ENCODE measurements at regions not wholly inside any gene's neighbourhood (a gene's known extent, or its start where the extent isn't known, plus 50 kb on each side); places are given as distances from the start of the nearest gene placed in this dataset.
A peak's percentile ranks its signal among the peaks of the same experiment; 100 is the strongest.
"Not testable (repeated sequence)": the region's sequence is repeated elsewhere in the genome, so short reads cannot be mapped to it uniquely, and the experiment has no call there.

DNA sequence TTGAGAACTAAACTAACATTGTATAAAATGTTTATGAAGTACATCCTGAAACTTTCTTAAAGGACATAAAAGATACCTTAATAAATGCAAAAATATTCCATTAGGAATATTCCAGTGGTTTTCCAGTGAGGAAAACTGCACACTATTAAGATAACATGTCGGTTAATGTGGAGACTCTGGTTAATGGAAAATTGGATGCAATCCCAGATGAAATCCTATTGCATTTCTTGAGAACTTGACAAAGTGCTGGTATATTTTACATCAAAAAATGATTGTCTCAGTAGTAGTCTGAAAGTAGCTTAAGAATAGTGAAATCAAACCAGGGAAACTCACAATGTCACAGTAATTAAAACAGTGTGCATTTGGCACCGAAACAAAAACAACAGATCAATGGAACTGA lies 202.5 kb upstream of the MON1B start:
- no peak for DNase-seq

DNA sequence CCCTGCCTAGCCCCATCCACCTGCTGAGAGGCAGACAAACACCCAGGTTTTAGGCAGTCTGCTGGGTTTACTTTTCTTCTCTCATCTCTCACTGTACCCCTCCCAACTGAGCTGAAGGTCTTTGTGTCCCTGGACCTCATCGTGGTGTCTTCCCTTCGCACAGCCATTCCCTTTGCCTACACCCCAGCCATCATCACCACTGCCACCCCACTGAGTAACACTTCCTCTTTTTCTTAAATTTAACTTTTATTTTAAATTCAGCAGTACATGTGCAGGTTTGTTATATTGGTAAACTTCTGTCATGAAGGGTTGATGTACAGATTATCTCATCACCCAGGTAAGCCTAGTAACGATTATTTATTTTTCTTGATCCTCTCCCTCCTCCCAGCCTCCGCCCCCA lies 188.3 kb upstream of the MON1B start:
- no peak for DNase-seq

DNA sequence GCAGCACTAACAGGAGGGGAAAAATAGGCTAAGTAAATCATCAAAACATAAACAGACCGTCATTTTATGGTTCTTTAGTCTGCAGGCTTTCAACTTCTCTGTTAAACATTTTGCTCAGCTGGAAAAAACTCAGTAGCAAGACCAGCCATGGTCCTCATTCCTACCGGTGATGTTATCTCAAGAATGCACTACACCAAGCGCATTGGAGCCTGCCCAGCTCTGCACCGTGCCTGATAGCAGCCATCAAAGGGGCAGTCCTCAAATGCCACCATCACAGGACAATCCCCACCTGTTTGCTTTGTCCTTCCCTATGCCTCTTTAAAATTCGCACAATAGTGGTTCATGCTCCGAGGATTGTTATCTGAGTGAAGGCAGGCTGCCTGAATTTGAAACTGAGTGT lies 181.5 kb upstream of the MON1B start:
- DNase-seq, result peak in 1 of 3 experiments; percentile 35

DNA sequence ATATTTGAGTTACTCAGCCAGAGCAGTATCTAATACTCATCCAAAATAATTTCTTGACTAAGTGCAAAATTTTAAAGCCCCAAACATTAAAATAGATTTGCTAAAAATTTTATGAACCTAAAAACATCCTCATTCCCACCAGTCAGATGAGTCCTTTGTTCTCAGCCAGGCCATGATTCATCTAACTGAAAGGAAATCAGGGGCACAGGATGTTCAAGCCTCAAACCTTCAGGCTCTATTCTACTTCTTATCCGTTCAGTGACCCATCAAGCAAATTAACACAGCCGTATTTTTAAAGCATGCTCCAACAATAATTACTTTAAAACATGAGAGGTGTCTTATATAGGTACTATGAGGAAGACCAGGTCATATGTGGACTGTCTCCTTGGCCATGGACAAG lies 176.5 kb upstream of the MON1B start:
- no peak for DNase-seq

DNA sequence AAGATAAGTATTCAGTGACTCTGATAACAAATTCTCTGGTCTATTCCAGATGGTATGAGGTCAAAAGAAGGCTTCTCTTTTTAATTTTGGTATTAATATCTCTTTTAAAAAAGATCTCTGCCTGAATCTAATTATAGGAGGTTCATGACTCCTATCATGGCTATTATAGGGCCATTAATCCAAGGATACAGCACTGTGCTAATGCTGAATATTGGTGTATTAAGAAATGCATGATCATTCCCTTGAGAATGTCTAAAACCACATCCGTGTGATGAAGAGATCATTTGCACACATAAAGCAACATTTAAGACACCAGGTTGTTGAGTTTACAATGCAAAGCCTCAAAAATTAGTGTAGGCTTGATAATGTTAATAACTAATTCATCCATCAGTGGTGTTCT lies 160.4 kb upstream of the MON1B start:
- no peak for DNase-seq

DNA sequence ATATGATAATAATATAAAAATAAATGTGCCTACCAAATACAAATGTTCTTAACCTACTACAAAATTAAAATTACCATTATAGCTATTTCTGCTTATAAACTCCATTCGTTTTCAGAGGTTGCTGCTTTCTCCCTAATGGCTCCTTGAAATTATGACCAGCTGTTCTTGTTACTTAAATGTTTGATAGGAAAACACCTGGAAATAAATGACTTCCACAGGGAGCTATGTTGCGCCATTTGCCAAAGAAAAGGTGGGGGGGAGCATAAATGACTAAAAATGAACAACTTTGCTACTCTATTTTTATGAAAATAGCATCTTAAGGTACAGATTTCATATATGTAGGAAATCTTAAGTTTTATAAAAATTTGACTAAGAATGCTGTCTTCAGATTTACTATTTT lies 157.5 kb upstream of the MON1B start:
- no peak for DNase-seq

DNA sequence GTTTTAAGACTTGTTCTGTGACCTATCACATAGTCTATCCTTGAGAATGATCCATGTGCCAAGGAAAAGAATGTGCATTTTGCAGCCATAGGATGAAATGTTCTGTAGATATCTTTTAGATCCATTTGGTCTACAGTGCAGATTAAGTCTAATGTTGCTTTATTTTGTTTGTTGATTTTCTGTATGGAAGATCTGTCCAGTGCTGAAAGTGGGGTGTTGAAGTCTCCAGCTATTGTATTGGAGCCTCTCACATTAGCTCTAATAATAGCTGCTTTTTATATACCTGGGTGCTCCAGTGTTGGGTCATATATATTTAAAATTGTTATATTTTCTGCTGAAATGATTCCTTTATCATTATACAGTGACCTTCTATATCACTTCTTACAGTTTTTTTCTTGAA lies 155.6 kb upstream of the MON1B start:
- no peak for DNase-seq

DNA sequence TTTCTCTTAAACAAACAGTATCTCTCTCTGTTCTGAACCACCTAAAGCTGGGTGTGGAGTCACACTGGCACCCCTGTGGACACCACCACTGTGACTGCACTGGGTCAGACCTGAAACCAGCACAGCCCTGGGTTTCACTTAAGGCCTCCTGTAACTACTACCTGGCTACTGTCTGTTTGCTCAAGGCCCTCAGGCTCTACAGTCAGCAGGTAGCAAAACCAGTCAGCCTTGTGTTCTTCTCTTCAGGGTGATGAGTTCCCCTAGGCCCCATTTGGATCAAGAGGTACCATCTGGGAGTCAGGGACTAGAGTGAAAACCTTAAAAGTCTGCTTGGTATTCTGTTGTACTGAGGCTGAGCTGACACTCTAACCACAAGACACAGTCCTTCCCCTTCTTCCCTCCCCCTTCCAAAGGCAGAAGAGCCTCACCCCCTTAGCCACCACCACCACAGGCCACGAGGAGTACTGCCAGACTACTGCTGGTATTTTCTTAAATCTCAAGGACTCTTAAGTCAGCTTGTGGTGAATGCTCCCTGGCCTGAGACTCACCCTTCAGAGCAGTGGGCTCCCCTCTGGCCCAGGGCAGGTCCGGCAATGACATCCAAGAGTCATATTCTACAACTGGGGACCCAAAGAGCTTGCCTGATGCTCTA lies 153.2 kb upstream of the MON1B start:
- no peak for DNase-seq

DNA sequence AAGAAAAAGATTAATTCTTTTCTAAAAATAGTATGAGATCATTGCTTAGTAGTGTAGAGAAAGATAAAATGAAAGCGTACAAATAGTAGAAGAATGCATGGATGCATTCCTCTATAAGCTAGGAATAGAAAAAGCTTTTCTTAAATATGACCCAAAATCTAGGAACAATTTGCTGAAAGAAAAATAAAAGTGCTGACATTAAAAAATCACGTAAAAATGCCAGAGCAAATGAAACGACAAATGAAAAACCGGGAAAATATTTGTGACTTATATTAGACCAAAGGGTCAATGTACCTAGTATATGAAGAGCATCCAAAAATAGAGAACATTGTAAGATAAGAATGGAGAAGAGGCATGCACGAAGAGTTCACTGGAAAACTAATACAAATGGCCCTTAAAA lies 149.5 kb upstream of the MON1B start:
- no peak for DNase-seq

DNA sequence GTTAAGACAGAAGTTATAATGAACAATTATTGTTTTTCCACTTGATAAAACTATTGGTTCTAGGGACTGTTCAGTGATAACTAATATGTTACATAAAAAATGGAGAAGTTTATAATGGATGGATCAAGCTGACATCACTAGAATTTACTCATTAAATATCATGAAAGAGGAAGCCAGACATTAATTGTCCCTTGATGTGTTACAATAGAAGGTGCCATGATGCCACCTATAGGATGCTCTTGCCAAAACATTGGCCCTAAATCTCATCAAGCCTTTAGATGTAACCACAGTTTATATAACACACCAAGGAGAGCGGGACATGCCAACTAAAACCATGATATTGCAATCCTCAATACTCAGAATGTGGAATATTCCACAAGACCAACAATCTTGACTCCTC lies 147.9 kb upstream of the MON1B start:
- peak; percentile 5 to 77 (median 40) for DNase-seq

DNA sequence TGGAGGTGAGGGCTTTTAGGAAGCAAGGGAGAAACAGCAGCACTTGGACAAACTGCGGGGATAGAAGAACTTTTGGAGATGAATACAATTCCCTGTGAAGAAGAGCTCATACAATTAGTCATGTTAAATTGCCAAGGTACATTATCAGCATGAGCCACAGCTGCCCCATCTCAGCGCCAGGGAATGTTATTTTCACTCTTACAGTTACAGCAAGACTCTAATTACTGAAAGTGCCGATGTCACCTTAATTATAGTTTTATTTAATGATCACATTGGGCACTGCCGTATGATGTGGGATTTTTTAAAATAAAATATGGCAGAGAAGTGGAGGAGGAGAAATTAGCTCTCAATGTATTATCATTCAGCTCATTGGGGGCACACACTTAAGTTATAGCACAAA lies 144.8 kb upstream of the MON1B start:
- peak in 2 of 3 experiments; percentile 8 to 47 for DNase-seq

DNA sequence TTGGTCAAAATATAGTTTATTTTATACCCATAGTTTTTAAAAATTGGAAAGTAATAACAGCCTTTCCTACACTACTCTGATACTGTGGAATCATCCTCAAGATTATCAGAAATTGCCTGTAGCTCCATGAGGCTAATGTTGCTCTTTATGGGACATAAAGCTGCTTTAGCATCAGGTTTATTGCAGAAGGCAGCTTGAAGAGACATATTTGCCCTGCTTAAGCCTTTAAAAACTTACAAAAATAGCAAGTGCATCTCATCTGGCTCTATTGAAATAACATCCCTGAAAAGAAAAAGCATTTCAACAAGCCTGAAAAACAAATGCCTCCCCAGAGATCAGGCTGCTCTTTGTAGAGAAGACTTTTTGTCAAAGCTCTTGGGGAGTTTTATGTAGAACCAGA lies 142.9 kb upstream of the MON1B start:
- peak in 1 of 3 experiments; percentile 48 for DNase-seq

DNA sequence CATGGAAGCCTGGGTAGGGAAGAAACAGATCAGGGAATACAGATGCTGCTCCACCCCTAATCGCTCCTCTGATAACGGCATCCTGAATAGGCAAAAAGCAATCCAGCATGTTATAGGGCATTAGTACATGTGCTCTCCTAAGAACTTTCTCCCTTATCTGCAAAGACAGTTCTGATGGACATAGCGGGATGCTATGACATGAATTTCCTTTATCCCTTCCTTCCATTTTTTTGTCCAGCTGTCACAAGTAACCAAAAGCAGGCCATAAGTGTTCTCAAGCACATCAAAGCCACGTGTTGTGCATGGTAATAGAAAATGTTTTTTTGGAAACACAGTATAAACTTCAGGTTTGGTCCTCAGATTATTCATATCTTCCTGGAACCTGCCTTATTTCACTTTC lies 141.4 kb upstream of the MON1B start:
- no peak for DNase-seq

DNA sequence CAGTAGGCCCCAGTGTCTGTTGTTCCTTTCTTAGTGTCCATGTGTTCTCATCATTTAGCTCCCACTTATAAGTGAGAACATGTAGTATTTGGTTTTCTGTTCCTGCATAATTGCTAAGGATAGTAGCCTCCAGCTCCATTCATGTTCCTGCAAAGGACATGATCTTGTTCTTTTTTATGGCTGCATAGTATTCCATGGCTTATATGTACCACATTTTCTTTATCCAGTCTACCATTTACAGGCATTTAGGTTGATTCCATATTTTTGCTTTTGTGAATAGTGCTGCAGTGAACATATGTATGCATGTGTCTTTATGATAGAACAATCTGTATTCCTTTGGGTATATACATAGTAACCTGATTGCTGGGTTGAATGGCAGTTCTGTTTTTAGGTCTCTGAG lies 134.4 kb upstream of the MON1B start:
- DNase-seq, result not testable (repeated sequence)

DNA sequence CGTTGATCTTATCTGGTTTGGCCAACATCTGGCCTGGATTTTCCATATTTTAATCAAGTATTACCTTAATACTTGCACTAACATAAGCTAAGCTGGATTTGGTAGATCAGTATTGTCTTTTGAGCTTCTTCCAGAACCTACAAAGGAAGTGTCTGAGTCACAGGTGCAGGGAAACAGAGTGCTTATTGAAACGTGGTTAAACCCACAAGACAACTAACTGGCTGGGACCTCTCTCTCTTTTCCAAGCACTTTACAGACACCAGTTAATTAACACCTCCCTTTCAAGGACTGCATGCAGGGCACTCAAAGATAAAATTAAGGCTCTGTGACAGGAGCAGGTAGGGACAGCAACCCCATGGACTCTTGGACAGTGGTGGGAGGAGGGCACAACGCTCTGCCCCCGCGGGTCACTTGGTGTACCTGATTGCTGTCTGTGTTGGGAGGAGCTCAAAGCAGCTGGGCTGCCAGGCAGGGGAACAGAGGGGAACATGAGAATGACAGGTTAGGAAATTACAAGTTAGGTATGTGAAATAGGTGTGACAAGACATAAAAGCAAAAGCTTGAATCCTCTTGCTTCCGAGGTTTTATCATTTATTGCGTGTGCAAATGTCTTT lies 133.7 kb upstream of the MON1B start:
- peak in 1 of 3 experiments; percentile 49 for DNase-seq

DNA sequence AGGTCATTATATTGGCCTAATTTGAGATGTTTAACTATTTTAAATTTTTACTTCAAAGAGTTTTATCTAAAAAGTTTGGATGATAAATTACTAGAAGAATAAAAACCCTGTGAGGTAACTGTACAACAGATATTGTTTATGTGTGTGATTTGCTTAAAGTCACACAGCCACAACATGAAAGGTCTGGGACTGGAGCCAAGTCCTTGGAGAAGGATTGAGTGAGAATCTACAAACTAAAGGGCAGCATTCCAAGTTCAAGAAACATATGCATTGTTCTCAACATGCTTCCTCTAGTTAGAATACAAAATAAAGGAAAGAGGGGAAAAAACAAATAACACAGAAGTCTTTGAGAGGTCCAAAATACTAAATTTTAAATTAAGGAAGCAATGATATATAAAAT lies 131.5 kb upstream of the MON1B start:
- DNase-seq, result no peak

DNA sequence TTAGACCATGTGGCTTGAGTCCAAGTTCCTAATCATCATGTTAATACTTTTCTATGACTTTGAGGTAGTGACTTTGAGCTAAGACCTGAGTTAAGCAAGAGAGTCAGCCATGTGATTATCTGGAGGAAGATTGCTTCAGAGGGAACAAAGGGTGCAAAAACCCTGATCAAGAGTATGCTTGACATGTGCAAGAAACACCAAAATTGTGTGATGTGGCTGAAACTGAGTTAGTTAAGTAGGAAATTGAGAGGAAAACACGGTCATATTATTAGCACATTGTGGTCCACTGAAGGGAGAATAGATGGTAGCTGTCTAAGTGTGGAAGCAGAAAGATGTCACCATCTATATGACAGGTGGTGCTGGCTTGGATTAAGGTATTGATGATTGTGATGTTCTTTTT lies 130.4 kb upstream of the MON1B start:
- no peak for DNase-seq

DNA sequence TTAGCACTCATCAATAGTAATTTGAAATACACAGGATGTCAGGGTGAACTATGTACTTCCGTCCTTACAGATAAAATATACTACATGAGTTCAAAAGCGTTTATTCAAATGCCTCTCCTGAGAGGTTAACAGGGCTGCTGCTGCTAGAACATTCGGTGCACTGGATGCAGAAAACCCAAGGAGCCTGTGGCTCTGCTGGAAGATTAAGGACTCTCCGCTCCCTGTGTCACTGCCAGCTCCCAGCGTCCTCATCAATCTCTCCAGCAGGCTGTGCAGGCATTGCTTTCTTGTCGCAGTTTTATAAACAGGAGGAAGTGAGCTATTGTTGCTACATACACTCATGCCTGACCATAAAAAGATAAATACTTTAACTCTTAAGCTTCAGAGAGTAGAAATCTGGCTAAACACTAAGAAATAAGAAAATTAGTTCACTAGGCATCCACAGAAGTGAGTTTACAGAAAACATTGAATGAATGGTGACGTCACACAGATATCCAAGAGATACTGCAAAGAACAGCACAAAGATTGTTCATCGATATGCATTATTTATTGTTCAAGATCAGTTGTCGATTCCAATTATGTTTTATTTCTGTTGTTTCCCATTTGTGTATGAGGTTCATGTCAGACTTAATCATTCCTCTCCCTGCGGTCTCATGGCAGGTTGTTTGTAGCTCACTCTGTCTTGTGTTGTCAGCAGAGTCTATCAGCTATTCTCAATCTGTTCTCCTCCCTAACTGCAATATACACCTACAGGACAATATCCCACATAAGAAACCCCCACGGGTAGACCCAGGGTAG lies 127.9 kb upstream of the MON1B start:
- no peak for DNase-seq

DNA sequence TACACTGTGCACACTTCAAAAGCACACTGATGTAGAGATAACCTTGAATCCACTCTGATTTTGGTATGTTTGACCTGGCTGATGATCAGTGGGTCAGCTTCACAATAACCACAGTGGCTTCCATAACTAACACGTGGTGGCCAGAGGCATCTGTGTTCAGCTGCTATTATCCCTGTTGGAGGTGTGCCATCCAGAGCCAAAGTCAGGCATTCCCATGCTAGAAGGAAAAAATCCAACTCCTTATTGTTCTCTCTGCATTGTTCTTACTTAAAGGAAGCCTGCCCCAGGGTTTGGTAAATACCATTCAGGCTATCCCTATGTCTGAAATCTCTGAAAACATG lies 127.3 kb upstream of the MON1B start:
- no peak for DNase-seq

DNA sequence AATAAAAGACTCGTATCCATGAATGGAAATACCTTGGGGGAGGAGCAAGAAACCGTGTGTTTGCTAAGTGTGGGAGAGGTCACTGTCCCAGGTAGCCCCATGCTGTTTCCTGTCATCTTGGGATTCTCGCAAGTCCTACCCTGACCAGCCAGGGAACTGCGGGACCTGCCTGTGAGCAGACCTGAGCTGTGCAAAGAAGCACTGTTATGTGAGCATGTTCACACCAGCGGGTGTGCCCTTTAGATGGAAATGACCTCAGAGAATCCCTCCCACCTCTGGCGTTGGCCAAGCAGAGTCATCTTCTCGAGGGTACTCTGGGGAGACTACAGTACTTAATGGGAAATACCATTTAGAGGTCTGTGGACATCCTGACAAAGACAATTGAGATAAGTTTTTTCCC lies 127.0 kb upstream of the MON1B start:
- DNase-seq, result no peak

DNA sequence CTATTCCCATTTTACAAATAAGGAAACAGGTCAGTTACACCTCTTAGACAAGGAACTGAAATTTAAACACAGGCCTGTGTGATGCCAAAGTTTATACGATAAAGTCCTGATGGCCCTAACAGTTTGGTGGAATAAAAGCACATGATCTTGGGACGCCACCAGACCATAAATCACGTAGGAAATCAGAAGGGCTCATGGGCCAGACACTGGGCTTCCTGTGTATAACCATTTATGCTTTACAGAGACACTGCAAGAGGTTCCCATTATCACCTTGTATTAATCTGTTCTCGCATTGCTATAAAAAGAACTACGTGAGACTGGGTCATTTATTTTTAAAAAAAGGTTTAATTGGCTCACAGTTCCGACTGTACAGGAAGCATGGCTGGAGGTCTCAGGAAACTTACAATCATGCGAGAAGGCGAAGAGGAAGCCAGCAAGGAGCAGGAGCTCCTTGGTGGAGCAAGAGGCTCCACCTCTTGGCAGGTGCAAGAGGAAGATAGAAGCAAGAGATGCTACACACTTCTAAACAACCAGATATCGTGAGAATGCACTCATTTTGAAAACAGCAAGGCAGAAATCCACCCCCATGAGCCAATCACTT lies 124.0 kb upstream of the MON1B start:
- DNase-seq, result no peak

DNA sequence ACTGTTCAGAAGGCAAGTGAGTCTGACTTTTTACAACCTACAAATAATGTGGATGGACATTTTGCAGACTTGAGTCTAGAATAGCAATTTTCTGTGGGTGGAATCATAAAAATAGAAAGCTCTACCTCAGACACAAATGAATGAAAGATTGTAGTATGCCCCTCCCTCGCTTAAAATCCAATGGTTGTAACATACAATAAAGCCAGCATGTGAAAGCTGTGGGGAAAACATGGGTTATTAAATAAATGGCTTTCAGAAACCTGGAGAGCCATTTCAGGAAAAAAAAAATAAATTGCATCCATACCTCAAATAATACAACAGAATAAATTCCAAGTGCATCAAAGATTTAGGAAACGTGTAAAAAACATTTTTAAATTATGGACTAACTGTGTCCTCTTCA lies 123.1 kb upstream of the MON1B start:
- no peak for DNase-seq

DNA sequence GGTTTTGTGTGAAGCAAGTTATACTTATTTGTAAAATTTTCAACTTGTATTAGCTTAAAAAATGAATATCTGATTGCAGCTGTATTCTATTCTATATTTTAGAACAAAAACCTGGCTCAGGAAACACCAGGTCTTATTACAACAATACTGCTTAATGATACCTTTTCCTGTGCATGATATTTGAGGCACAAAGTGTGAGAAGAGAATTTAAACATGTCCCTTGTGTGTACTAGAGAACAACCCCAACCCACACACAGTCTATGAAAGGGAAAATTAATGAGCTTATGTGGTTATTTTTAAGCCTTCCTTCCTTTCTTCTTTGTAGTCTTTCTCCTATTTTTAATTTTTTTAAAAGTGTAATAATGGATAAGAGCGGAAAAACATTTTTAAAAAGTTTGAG lies 122.6 kb upstream of the MON1B start:
- no peak for DNase-seq

DNA sequence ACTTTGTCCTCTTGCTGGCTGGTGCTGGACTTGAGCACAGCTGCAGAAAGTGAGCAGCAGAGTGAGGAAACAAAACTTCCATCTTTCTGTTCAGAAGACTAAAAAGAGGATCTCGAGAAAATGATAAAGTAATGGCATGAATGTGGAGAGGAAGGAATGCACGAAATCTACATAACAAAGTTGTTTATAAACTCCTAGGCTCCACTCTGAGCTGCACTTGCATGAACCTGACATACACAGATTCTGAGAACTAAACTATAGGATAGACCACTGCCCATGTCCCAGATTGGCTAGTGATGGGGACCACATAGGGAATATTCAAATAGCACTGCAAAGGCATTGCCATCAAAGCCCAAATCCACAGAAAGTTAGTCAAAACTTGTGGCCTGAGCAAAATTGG lies 121.1 kb upstream of the MON1B start:
- DNase-seq, result no peak

Data from NCI-H1417 (cell line).